Thyroid gland (tissue), 4 donors: ENCODE measurements at regions not wholly inside any gene's neighbourhood (a gene's known extent, or its start where the extent isn't known, plus 50 kb on each side); places are given as distances from the start of the nearest gene placed in this dataset.

ENCODE experiments used
- DNase-seq, 2 donors: peaks; one replicate each; pipeline ENCODE4 v3.0.0-alpha.2; 2019
- H3K27ac ChIP-seq, 3 donors: fragments of 200-600 bp; sonication (generic); 1 replicate in 2 of 3; 2 replicates in 1 of 3; pipeline ENCODE4 v1.5.1; 2016 to 2019; ENCODE audit warnings: mild to moderate bottlenecking in 1 of 3, moderate library complexity in 1 of 3
- H3K27me3 ChIP-seq: fragments of 200-600 bp; sonication (generic); one replicate; pipeline ENCODE4 v1.5.1; 2019
- H3K36me3 ChIP-seq, 2 donors: fragments of 200-600 bp; sonication (generic); one replicate each; pipeline ENCODE4 v1.5.1; 2016 to 2019
- H3K4me1 ChIP-seq, 2 donors: fragments of 200-600 bp; sonication (generic); one replicate each; pipeline ENCODE4 v1.5.1; 2017 to 2019
- H3K4me3 ChIP-seq, 3 donors: fragments of 200-600 bp; sonication (generic); replicated peaks in 1 of 3; 1 replicate in 2 of 3; 2 replicates in 1 of 3; pipeline ENCODE4 v1.5.1; 2016; ENCODE audit warnings: mild to moderate bottlenecking in 1 of 3
- H3K9me3 ChIP-seq: fragments of 200-600 bp; sonication (generic); one replicate; pipeline ENCODE4 v1.5.1; 2017
- POLR2A ChIP-seq, 2 donors: fragments of 450-650 bp; IDR thresholded peaks; one replicate each; pipeline ENCODE4 v1.6.1; 2017; ENCODE audit warnings: antibody characterized with exemption in 2 of 2, mild to moderate bottlenecking in 2 of 2, moderate library complexity in 1 of 2
- WGBS, 2 donors: methylation state at CpG; one replicate each; pipeline ENCODE4 v1.1.5; 2017; 5-methylcytosine and 5-hydroxymethylcytosine counted together
- intact Hi-C: fragments of 100-400 bp; cut with DNase I; formaldehyde crosslinking; loops from one replicate; pipeline ENCODE4 v1.15.1; 2023
- TF ChIP-seq, protein P1 (sequence below), 6 experiments: fragments of 200-600 bp in 3 of 6; fragments of 450-650 bp in 3 of 6; sonication (generic) in 3 of 6; IDR thresholded peaks; one replicate each; pipeline ENCODE4 v1.5.1; 2016 to 2019; ENCODE audit warnings: antibody characterized with exemption in 6 of 6, mild to moderate bottlenecking in 2 of 6, inconsistent platforms in 1 of 6, moderate library complexity in 1 of 6

DNA sequence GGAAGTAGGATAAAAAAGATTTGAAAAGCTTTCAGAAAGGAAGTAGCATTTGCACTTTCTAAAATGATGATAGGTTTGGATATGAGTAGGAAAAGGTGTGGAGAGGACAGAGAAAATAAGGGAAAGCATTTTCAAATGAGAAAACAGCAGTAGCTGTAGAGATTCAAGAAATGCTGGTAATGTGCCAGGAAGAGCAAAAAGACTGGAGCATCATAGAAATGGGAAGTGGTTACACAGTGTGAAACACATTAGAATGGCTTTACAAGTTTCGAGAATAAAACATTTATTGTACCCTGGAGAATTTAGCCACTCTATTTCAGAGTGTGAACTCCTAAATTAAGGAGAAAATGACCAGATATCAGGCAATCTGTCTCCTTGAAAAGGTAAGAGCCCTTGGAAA, 108.3 kb upstream of the CHL1 start:
- WGBS, 2 donors: 47 to 61% methylated on average over 1 of the region's 1 CpG
- H3K36me3 ChIP-seq: no peaks in the 10 kb centered on the region
- H3K27me3 ChIP-seq: no peaks in the 10 kb centered on the region
- intact Hi-C loops: no loop called here
- H3K9me3 ChIP-seq: no peaks in the 10 kb centered on the region
- no peak for DNase-seq
- no peak for TF ChIP-seq POLR2A (IDR thresholded peaks at IDR 0.05)
- TF ChIP-seq, protein P1, sequence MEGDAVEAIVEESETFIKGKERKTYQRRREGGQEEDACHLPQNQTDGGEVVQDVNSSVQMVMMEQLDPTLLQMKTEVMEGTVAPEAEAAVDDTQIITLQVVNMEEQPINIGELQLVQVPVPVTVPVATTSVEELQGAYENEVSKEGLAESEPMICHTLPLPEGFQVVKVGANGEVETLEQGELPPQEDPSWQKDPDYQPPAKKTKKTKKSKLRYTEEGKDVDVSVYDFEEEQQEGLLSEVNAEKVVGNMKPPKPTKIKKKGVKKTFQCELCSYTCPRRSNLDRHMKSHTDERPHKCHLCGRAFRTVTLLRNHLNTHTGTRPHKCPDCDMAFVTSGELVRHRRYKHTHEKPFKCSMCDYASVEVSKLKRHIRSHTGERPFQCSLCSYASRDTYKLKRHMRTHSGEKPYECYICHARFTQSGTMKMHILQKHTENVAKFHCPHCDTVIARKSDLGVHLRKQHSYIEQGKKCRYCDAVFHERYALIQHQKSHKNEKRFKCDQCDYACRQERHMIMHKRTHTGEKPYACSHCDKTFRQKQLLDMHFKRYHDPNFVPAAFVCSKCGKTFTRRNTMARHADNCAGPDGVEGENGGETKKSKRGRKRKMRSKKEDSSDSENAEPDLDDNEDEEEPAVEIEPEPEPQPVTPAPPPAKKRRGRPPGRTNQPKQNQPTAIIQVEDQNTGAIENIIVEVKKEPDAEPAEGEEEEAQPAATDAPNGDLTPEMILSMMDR (IDR thresholded peaks at IDR 0.05): no peak
- H3K4me3 ChIP-seq: no peak overlapping the region
- H3K27ac ChIP-seq: no peak overlapping the region
- no peaks in the 10 kb centered on the region for H3K4me1 ChIP-seq

DNA sequence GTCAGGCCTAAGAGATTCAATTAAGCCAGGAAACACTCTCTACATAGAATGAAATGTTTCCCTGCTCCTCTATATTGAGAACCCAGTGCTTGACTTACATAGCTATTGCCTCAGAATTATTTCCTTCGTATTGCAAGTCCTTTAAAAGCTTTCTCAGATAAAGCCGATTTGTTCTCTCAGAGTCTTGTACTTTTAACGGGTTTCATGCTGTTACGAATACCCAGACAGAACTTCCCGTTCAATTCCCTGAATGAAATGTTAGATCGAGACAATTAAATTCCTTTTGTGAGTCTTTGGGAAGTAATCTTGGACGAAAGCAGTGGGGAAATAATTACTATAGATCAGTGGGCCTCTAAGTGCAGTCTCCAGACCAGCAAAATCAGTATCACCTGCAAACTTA, 102.8 kb upstream of the CHL1 start:
- Histone ChIP-seq H3K9me3 (no peaks in the 10 kb centered on the region), H3K27me3 (no peaks in the 10 kb centered on the region), H3K27ac (no peak overlapping the region), H3K36me3 (no peaks in the 10 kb centered on the region), H3K4me3 (no peak overlapping the region), H3K4me1 (no peaks in the 10 kb centered on the region)
- no peak for TF ChIP-seq POLR2A (IDR thresholded peaks at IDR 0.05)
- TF ChIP-seq, protein P1 (IDR thresholded peaks at IDR 0.05): no peak
- no peak for DNase-seq
- 90 to 94% methylated on average over 7 of the region's 7 CpGs for WGBS, 2 donors
- intact Hi-C loops: no loop called here

DNA sequence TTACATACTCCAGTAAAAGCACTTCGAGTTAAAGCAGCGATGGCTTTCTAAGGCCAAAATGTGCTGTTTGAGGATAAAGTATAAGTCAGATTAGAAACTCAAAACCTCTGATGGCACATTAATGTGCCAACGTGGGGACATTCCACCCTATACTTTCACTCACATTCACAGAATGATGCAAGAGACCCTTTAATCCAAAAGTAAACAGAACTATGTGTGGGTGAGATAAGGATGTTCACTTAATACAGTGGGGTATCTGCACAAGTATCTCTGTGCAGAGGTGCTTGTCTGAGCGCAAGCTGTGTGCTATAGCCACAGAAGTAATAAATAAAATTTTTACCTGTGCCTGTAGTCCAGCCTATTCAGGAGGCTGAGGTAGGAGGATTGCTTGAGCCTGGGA, 100.3 kb upstream of the CHL1 start:
- no peak overlapping the region for H3K4me3 ChIP-seq
- no peaks in the 10 kb centered on the region for H3K4me1 ChIP-seq
- TF ChIP-seq, protein P1 (IDR thresholded peaks at IDR 0.05): no peak
- no peak for TF ChIP-seq POLR2A (IDR thresholded peaks at IDR 0.05)
- intact Hi-C loops: no loop called here
- no peaks in the 10 kb centered on the region for H3K9me3 ChIP-seq
- H3K27ac ChIP-seq: no peak overlapping the region
- WGBS, 2 donors: 68 to 71% methylated on average over 4 of the region's 4 CpGs
- no peaks in the 10 kb centered on the region for H3K36me3 ChIP-seq
- H3K27me3 ChIP-seq: no peaks in the 10 kb centered on the region
- no peak for DNase-seq

- H3K36me3 ChIP-seq: no peaks in the 10 kb centered on the region
- intact Hi-C loops: no loop called here
- WGBS, 2 donors: 56 to 65% methylated on average over 8 of the region's 8 CpGs
- H3K4me3 ChIP-seq: no peak overlapping the region
- H3K27ac ChIP-seq: no peak overlapping the region
- no peaks in the 10 kb centered on the region for H3K9me3 ChIP-seq
- DNase-seq: no peak
- TF ChIP-seq, protein P1 (IDR thresholded peaks at IDR 0.05): no peak
- TF ChIP-seq POLR2A (IDR thresholded peaks at IDR 0.05): no peak
- H3K4me1 ChIP-seq: no peaks in the 10 kb centered on the region
- H3K27me3 ChIP-seq: no peaks in the 10 kb centered on the region
Measured at GRCh38 chr3:97417-98258, 98.9 kb upstream of the CHL1 start.

DNA sequence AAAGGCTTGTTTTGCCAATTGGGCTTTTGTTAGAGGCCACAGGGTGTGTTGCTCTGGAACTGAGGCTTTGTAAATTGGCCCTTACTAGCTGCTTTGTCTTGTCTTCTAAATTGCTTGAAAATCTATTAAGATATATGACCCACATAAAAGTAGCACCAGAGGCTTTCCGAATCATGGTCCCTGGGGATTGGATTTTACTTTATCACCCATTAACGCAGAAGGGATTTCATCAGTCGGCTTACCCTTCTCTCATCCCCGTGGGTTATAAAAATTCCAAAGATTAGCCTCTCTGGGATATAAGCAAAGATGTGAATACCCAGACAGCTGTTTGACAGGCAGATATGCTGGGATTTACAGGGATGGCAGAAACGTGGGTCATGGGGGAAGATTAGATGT, 98.3 kb upstream of the CHL1 start:
- H3K27me3 ChIP-seq: no peaks in the 10 kb centered on the region
- TF ChIP-seq POLR2A (IDR thresholded peaks at IDR 0.05): no peak
- TF ChIP-seq, protein P1 (IDR thresholded peaks at IDR 0.05): no peak
- H3K9me3 ChIP-seq: no peaks in the 10 kb centered on the region
- H3K4me3 ChIP-seq: no peak overlapping the region
- no peaks in the 10 kb centered on the region for H3K36me3 ChIP-seq
- intact Hi-C loops: no loop called here
- WGBS, 2 donors: 80 to 81% methylated on average over 5 of the region's 5 CpGs
- DNase-seq: no peak
- no peak overlapping the region for H3K27ac ChIP-seq
- H3K4me1 ChIP-seq: no peaks in the 10 kb centered on the region
